H9 (cell line): ENCODE measurements at regions not wholly inside any gene's neighbourhood (a gene's known extent, or its start where the extent isn't known, plus 50 kb on each side); places are given as distances from the start of the nearest gene placed in this dataset.

Experiments used
- DNase-seq: peaks from one replicate; pipeline ENCODE4 v3.0.0-alpha.2; 2017
- H2AFZ ChIP-seq: one replicate; pipeline ENCODE4 v1.6.1; 2013; ENCODE audit warnings: mild to moderate bottlenecking, low read length, control low read depth, moderate library complexity
- H2AK5ac ChIP-seq: 2 replicates; pipeline ENCODE4 v1.6.1; 2013; ENCODE audit warnings: low read length, control low read depth, mixed read lengths; ENCODE audit not compliant: insufficient read length
- H2BK120ac ChIP-seq: one replicate; pipeline ENCODE4 v1.6.1; 2013; ENCODE audit warnings: low read depth, mild to moderate bottlenecking, low read length, control low read depth, inconsistent platforms; ENCODE audit not compliant: poor library complexity, severe bottlenecking
- H2BK12ac ChIP-seq: 2 replicates; pipeline ENCODE4 v1.6.1; 2013; ENCODE audit warnings: low read length, control low read depth, mixed read lengths, low read depth; ENCODE audit not compliant: insufficient read length
- H2BK15ac ChIP-seq: 2 replicates; pipeline ENCODE4 v1.6.1; 2013; ENCODE audit warnings: low read depth, low read length, control low read depth
- H2BK20ac ChIP-seq: one replicate; pipeline ENCODE4 v1.6.1; 2013; ENCODE audit warnings: low read depth, mild to moderate bottlenecking, low read length, control low read depth, inconsistent platforms; ENCODE audit not compliant: poor library complexity, severe bottlenecking
- H2BK5ac ChIP-seq: 2 replicates; pipeline ENCODE4 v1.6.1; 2013; ENCODE audit warnings: low read length, control low read depth, mixed read lengths; ENCODE audit not compliant: insufficient read length
- H3K14ac ChIP-seq: 2 replicates; pipeline ENCODE4 v1.6.1; 2013; ENCODE audit warnings: low read length, control low read depth; ENCODE audit not compliant: insufficient read depth
- H3K18ac ChIP-seq: 2 replicates; pipeline ENCODE4 v1.6.1; 2013; ENCODE audit warnings: low read depth, mild to moderate bottlenecking, mixed read lengths, low read length, control low read depth; ENCODE audit not compliant: insufficient read length
- H3K23ac ChIP-seq: 2 replicates; pipeline ENCODE4 v1.6.1; 2013; ENCODE audit warnings: low read length, control low read depth, mixed read lengths, low read depth; ENCODE audit not compliant: insufficient read length
- H3K23me2 ChIP-seq: 2 replicates; pipeline ENCODE4 v1.6.1; 2013; ENCODE audit warnings: low read depth, mild to moderate bottlenecking, mixed read lengths, low read length, control low read depth; ENCODE audit not compliant: insufficient read length, poor library complexity, severe bottlenecking
- H3K27ac ChIP-seq: 2 replicates; pipeline ENCODE4 v1.5.1; 2013; ENCODE audit warnings: low read length, control low read depth, mixed read lengths, low read depth; ENCODE audit not compliant: insufficient read length
- H3K27me3 ChIP-seq: 2 replicates; pipeline ENCODE4 v1.6.1; 2013; ENCODE audit warnings: low read length, control low read depth, inconsistent platforms; ENCODE audit not compliant: insufficient read depth
- H3K4ac ChIP-seq: 2 replicates; pipeline ENCODE4 v1.6.1; 2013; ENCODE audit warnings: low read depth, mild to moderate bottlenecking, control low read depth, inconsistent platforms, low read length, moderate library complexity
- H3K4me1 ChIP-seq: 2 replicates; pipeline ENCODE4 v1.6.1; 2013; ENCODE audit warnings: low read length, control low read depth, inconsistent platforms; ENCODE audit not compliant: insufficient read depth
- H3K4me2 ChIP-seq: 2 replicates; pipeline ENCODE4 v1.6.1; 2013; ENCODE audit warnings: low read length, control low read depth, mixed read lengths; ENCODE audit not compliant: insufficient read length, insufficient read depth
- H3K56ac ChIP-seq: 2 replicates; pipeline ENCODE4 v1.6.1; 2013; ENCODE audit warnings: low read depth, mild to moderate bottlenecking, mixed read lengths, low read length, control low read depth; ENCODE audit not compliant: insufficient read length
- H3K79me1 ChIP-seq: 2 replicates; pipeline ENCODE4 v1.6.1; 2013; ENCODE audit warnings: low read depth, mild to moderate bottlenecking, moderate library complexity, low read length, control low read depth, inconsistent platforms; ENCODE audit not compliant: insufficient read depth, poor library complexity, severe bottlenecking
- H3K79me2 ChIP-seq: 2 replicates; pipeline ENCODE4 v1.6.1; 2013; ENCODE audit warnings: low read length, control low read depth, inconsistent platforms; ENCODE audit not compliant: insufficient read depth
- H3K9ac ChIP-seq: 2 replicates; pipeline ENCODE4 v1.6.1; 2013; ENCODE audit warnings: low read length, control low read depth, mixed read lengths; ENCODE audit not compliant: insufficient read length; ENCODE audit errors: extremely low read depth
- H3K9me3 ChIP-seq: one replicate; pipeline ENCODE4 v1.6.1; 2013; ENCODE audit warnings: low read depth, low read length, inconsistent platforms; ENCODE audit not compliant: control insufficient read depth
- H3T11ph ChIP-seq: one replicate; pipeline ENCODE4 v1.6.1; 2013; ENCODE audit warnings: mild to moderate bottlenecking, low read length, control low read depth, inconsistent platforms
- H4K20me1 ChIP-seq: one replicate; pipeline ENCODE4 v1.6.1; 2013; ENCODE audit not compliant: control insufficient read depth, insufficient read length, insufficient read depth
- H4K5ac ChIP-seq: 2 replicates; pipeline ENCODE4 v1.6.1; 2013; ENCODE audit warnings: low read depth, mild to moderate bottlenecking, mixed read lengths, low read length, control low read depth; ENCODE audit not compliant: insufficient read length
- H4K8ac ChIP-seq: replicated peaks from 2 replicates; pipeline ENCODE4 v1.6.1; 2013; ENCODE audit warnings: low read length, control low read depth, mixed read lengths, low read depth; ENCODE audit not compliant: insufficient read length
- H4K91ac ChIP-seq: 2 replicates; pipeline ENCODE4 v1.6.1; 2013; ENCODE audit warnings: low read depth, mild to moderate bottlenecking, moderate library complexity, mixed read lengths, low read length, control low read depth; ENCODE audit not compliant: insufficient read length
- H3K27ac Mint-ChIP-seq, 3 experiments: 2 replicates in 2 of 3; 3 replicates in 1 of 3; pipeline ENCODE4 v1.8.0; 2020 to 2021; ENCODE audit warnings: mixed read lengths in 3 of 3, mild to moderate bottlenecking in 1 of 3, moderate library complexity in 1 of 3
- H3K27me3 Mint-ChIP-seq: 2 replicates; pipeline ENCODE4 v1.8.0; 2021; ENCODE audit warnings: low read depth, mild to moderate bottlenecking, moderate library complexity, mixed read lengths
- H3K36me3 Mint-ChIP-seq, 3 experiments: 2 replicates in 2 of 3; 3 replicates in 1 of 3; pipeline ENCODE4 v1.8.0; 2020 to 2021; ENCODE audit warnings: low read depth in 3 of 3, mixed read lengths in 3 of 3; ENCODE audit not compliant: insufficient read depth in 1 of 3
- H3K4me1 Mint-ChIP-seq, 2 experiments: 2 replicates each; pipeline ENCODE4 v1.8.0; 2020; ENCODE audit warnings: mixed read lengths in 2 of 2
- H3K4me3 Mint-ChIP-seq, 2 experiments: 2 replicates in 1 of 2; 3 replicates in 1 of 2; pipeline ENCODE4 v1.8.0; 2020 to 2021; ENCODE audit warnings: mild to moderate bottlenecking in 2 of 2, mixed read lengths in 2 of 2, moderate library complexity in 1 of 2
- H3K9me3 Mint-ChIP-seq, 2 experiments: 2 replicates in 1 of 2; 3 replicates in 1 of 2; pipeline ENCODE4 v1.8.0; 2020; ENCODE audit warnings: mild to moderate bottlenecking in 2 of 2, mixed read lengths in 2 of 2, moderate library complexity in 1 of 2
- TF ChIP-seq, protein P1 (sequence below): fragments of 200-600 bp; sonication (generic); conservative IDR thresholded peaks from 3 replicates; pipeline ENCODE4 v1.8.0; 2021; ENCODE audit warnings: antibody characterized with exemption, mild to moderate bottlenecking

GRCh38 chr2:23203383-23203782 lies 181.6 kb upstream of the KLHL29 start:
- Histone ChIP-seq H4K8ac (no peak overlapping the region), H3K9ac (no peak overlapping the region), H3K4ac (no peak overlapping the region), H2BK120ac (no peak overlapping the region), H3K14ac (no peak overlapping the region), H3K23me2 (no peaks in the 10 kb centered on the region), H3K4me2 (no peak overlapping the region), H2BK12ac (no peak overlapping the region), H3K56ac (no peak overlapping the region), H3K23ac (no peak overlapping the region), H2BK15ac (no peak overlapping the region), H2AK5ac (no peak overlapping the region), H3K9me3 (no peaks in the 10 kb centered on the region), H3K79me1 (no peaks in the 10 kb centered on the region), H4K20me1 (no peaks in the 10 kb centered on the region), H3K79me2 (no peaks in the 10 kb centered on the region), H3K27ac (no peak overlapping the region), H4K5ac (no peak overlapping the region), H4K91ac (no peak overlapping the region), H3K18ac (no peak overlapping the region), H3T11ph (no peak overlapping the region), H2BK20ac (no peak overlapping the region), H3K4me1 (no peaks in the 10 kb centered on the region), H2AFZ (no peak overlapping the region), H3K27me3 (no peaks in the 10 kb centered on the region), H2BK5ac (no peak overlapping the region)
- Mint-ChIP-seq H3K4me3 (no peak overlapping the region), H3K4me1 (peaks cover 2 to 5% of the 10 kb centered on the region in 2 experiments), H3K9me3 (peaks cover 10 to 15% of the 10 kb centered on the region in 2 experiments), H3K27me3 (peaks cover 2% of the 10 kb centered on the region; the same call in 1 of the 2 replicates), H3K27ac (no peak overlapping the region; a peak in 2 of 7 replicates), H3K36me3 (peaks cover 0 to 10% (median 6%) of the 10 kb centered on the region in 3 experiments; a peak in 4 of 7 replicates)
- TF ChIP-seq, protein P1, sequence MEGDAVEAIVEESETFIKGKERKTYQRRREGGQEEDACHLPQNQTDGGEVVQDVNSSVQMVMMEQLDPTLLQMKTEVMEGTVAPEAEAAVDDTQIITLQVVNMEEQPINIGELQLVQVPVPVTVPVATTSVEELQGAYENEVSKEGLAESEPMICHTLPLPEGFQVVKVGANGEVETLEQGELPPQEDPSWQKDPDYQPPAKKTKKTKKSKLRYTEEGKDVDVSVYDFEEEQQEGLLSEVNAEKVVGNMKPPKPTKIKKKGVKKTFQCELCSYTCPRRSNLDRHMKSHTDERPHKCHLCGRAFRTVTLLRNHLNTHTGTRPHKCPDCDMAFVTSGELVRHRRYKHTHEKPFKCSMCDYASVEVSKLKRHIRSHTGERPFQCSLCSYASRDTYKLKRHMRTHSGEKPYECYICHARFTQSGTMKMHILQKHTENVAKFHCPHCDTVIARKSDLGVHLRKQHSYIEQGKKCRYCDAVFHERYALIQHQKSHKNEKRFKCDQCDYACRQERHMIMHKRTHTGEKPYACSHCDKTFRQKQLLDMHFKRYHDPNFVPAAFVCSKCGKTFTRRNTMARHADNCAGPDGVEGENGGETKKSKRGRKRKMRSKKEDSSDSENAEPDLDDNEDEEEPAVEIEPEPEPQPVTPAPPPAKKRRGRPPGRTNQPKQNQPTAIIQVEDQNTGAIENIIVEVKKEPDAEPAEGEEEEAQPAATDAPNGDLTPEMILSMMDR, result no peak
- DNase-seq, result no peak
